DND-41 (cell line): ENCODE measurements at regions not wholly inside any gene's neighbourhood (a gene's known extent, or its start where the extent isn't known, plus 50 kb on each side); places are given as distances from the start of the nearest gene placed in this dataset.

Experiments used
- ATAC-seq: fragments of 200-7000 bp; cut with Tn5 transposase; 3 replicates; pipeline ENCODE4 v1.9.1; 2021; ENCODE audit warnings: low read depth; ENCODE audit not compliant: insufficient read depth
- DNase-seq: peaks from one replicate; pipeline ENCODE4 v3.0.0-alpha.2; 2020
- H2AFZ ChIP-seq: 2 replicates; pipeline ENCODE4 v1.6.0; 2012; ENCODE audit warnings: low read depth, low read length
- H3K27ac ChIP-seq: 2 replicates; pipeline ENCODE4 v1.5.1; 2012; ENCODE audit warnings: low read length, inconsistent platforms
- H3K27me3 ChIP-seq: fragments of 200-600 bp; sonication (generic); 2 replicates; pipeline ENCODE4 v1.6.0; 2012; ENCODE audit warnings: low read length, mild to moderate bottlenecking, inconsistent platforms; ENCODE audit not compliant: insufficient read depth, poor library complexity
- H3K36me3 ChIP-seq: 2 replicates; pipeline ENCODE4 v1.5.1; 2012; ENCODE audit warnings: low read length, inconsistent platforms; ENCODE audit not compliant: insufficient read depth
- H3K4me1 ChIP-seq: 2 replicates; pipeline ENCODE4 v1.5.1; 2012; ENCODE audit warnings: mild to moderate bottlenecking, low read length; ENCODE audit not compliant: insufficient read depth
- H3K4me2 ChIP-seq: 2 replicates; pipeline ENCODE4 v1.6.0; 2012; ENCODE audit warnings: mild to moderate bottlenecking, moderate library complexity, low read length, inconsistent platforms; ENCODE audit not compliant: insufficient read depth
- H3K4me3 ChIP-seq, 2 experiments: fragments of 200-600 bp in 1 of 2; shearing (Covaris generic) in 1 of 2; 2 replicates each; pipeline ENCODE4 v1.5.1; 2012 to 2016; ENCODE audit warnings: inconsistent platforms in 2 of 2, low read length in 2 of 2, mild to moderate bottlenecking in 2 of 2, low read depth in 1 of 2, moderate library complexity in 1 of 2
- H3K79me2 ChIP-seq: 2 replicates; pipeline ENCODE4 v1.6.0; 2012; ENCODE audit warnings: low read length, inconsistent platforms; ENCODE audit not compliant: insufficient read depth
- H3K9ac ChIP-seq: 2 replicates; pipeline ENCODE4 v1.6.0; 2012; ENCODE audit warnings: low read depth, mild to moderate bottlenecking, inconsistent platforms, low read length, moderate library complexity
- H3K9me3 ChIP-seq: 2 replicates; pipeline ENCODE4 v1.5.1; 2012; ENCODE audit warnings: low read length, moderate library complexity, mild to moderate bottlenecking, inconsistent platforms; ENCODE audit not compliant: insufficient read depth, severe bottlenecking
- H4K20me1 ChIP-seq: 2 replicates; pipeline ENCODE4 v1.6.0; 2012; ENCODE audit warnings: low read length; ENCODE audit not compliant: insufficient read depth
- CTCF ChIP-seq: IDR thresholded peaks from 2 replicates; pipeline ENCODE4 v1.5.1; 2012; ENCODE audit warnings: borderline replicate concordance, low read length, moderate library complexity, mild to moderate bottlenecking; ENCODE audit not compliant: poor library complexity, severe bottlenecking; ENCODE audit errors: extremely low read depth
- EZH2 ChIP-seq: IDR thresholded peaks from 3 replicates; pipeline ENCODE4 v1.6.1; 2012; ENCODE audit warnings: borderline replicate concordance, low read depth, mild to moderate bottlenecking, moderate library complexity, low read length, inconsistent platforms; ENCODE audit not compliant: severe bottlenecking

- H2AFZ ChIP-seq = no peak overlapping the region
- no peaks in the 10 kb centered on the region for H3K27me3 ChIP-seq
- H3K4me3 ChIP-seq = no peak overlapping the region
- no peak overlapping the region for H3K4me2 ChIP-seq
- no peaks in the 10 kb centered on the region for H3K36me3 ChIP-seq
- H3K4me1 ChIP-seq = no peaks in the 10 kb centered on the region
- no peak overlapping the region for H3K9ac ChIP-seq
- ATAC-seq (no peak), DNase-seq (no peak)
- TF ChIP-seq CTCF (no peak), EZH2 (no peak)
- no peak overlapping the region for H3K27ac ChIP-seq
- no peaks in the 10 kb centered on the region for H3K79me2 ChIP-seq
- H3K9me3 ChIP-seq = no peaks in the 10 kb centered on the region
- H4K20me1 ChIP-seq = no peaks in the 10 kb centered on the region
These were observed 118.7 kb upstream of the LRIG3 start for GRCh38 chr12:59039005-59039404.

- Histone ChIP-seq H3K4me3 (no peak overlapping the region), H3K9me3 (no peaks in the 10 kb centered on the region), H4K20me1 (no peaks in the 10 kb centered on the region), H3K4me2 (no peak overlapping the region), H3K79me2 (no peaks in the 10 kb centered on the region), H3K9ac (no peak overlapping the region), H3K27me3 (no peaks in the 10 kb centered on the region), H2AFZ (no peak overlapping the region), H3K27ac (no peak overlapping the region), H3K4me1 (no peaks in the 10 kb centered on the region), H3K36me3 (no peaks in the 10 kb centered on the region)
- ATAC-seq (no peak), DNase-seq (no peak)
- no peak for TF ChIP-seq CTCF
- TF ChIP-seq EZH2 = no peak
These were observed 116.9 kb upstream of the LRIG3 start for GRCh38 chr12:59036973-59037762.

GRCh38 chr12:59036347-59036746 is 116.0 kb upstream of the LRIG3 start:
- H3K79me2 ChIP-seq = no peaks in the 10 kb centered on the region
- H3K4me2 ChIP-seq = no peak overlapping the region
- no peaks in the 10 kb centered on the region for H4K20me1 ChIP-seq
- H3K9me3 ChIP-seq = no peaks in the 10 kb centered on the region
- no peaks in the 10 kb centered on the region for H3K4me1 ChIP-seq
- TF ChIP-seq CTCF = no peak
- TF ChIP-seq EZH2 = no peak
- H2AFZ ChIP-seq = no peak overlapping the region
- no peak for ATAC-seq
- H3K36me3 ChIP-seq = no peaks in the 10 kb centered on the region
- H3K27ac ChIP-seq = no peak overlapping the region
- no peak for DNase-seq
- H3K4me3 ChIP-seq = no peak overlapping the region
- no peaks in the 10 kb centered on the region for H3K27me3 ChIP-seq
- H3K9ac ChIP-seq = no peak overlapping the region

GRCh38 chr12:59031313-59031712 is 111.0 kb upstream of the LRIG3 start:
- Histone ChIP-seq H3K79me2 (no peaks in the 10 kb centered on the region), H4K20me1 (no peaks in the 10 kb centered on the region), H2AFZ (no peak overlapping the region), H3K27ac (no peak overlapping the region), H3K9ac (no peak overlapping the region), H3K9me3 (no peaks in the 10 kb centered on the region), H3K4me1 (no peaks in the 10 kb centered on the region), H3K4me3 (no peak overlapping the region), H3K36me3 (no peaks in the 10 kb centered on the region), H3K4me2 (no peak overlapping the region), H3K27me3 (no peaks in the 10 kb centered on the region)
- DNase-seq (no peak), ATAC-seq (no peak)
- TF ChIP-seq CTCF (no peak), EZH2 (no peak)
